ENCODE measurements at regions not wholly inside any gene's neighbourhood (a gene's known extent, or its start where the extent isn't known, plus 50 kb on each side); places are given as distances from the start of the nearest gene placed in this dataset.

GRCh38 chr11:91959411-91959810, 265.2 kb upstream of the FAT3 start:
- DNase-seq (ENCODE audit: low read depth, low spot score) = no peak

- no peak for DNase-seq (ENCODE audit: low read depth, low spot score)
These were observed 267.9 kb upstream of the FAT3 start for GRCh38 chr11:91956711-91957110.

GRCh38 chr11:91955206-91955605, 269.4 kb upstream of the FAT3 start:
- DNase-seq (ENCODE audit: low read depth, low spot score) = no peak

- no peak for DNase-seq (ENCODE audit: low read depth, low spot score)
These were observed 272.6 kb upstream of the FAT3 start for GRCh38 chr11:91952056-91952455.

- DNase-seq (ENCODE audit: low read depth, low spot score) = no peak
These were observed 277.3 kb upstream of the FAT3 start for GRCh38 chr11:91947215-91947820.

- DNase-seq (ENCODE audit: low read depth, low spot score) = no peak
These were observed 278.1 kb upstream of the FAT3 start for GRCh38 chr11:91946397-91946951.

GRCh38 chr11:91935120-91935519, 289.5 kb upstream of the FAT3 start:
- DNase-seq (ENCODE audit: low read depth, low spot score) = no peak

- no peak for DNase-seq (ENCODE audit: low read depth, low spot score)
These were observed 292.3 kb upstream of the FAT3 start for GRCh38 chr11:91932151-91932821.

GRCh38 chr11:91927448-91927847, 297.2 kb upstream of the FAT3 start:
- DNase-seq (ENCODE audit: low read depth, low spot score) = no peak

GRCh38 chr11:91926965-91927364, 297.7 kb upstream of the FAT3 start:
- no peak for DNase-seq (ENCODE audit: low read depth, low spot score)

GRCh38 chr11:91922846-91923245, 301.8 kb upstream of the FAT3 start:
- DNase-seq (ENCODE audit: low read depth, low spot score) = no peak

- DNase-seq (ENCODE audit: low read depth, low spot score) = no peak
These were observed 302.6 kb upstream of the FAT3 start for GRCh38 chr11:91921974-91922373.

- no peak for DNase-seq (ENCODE audit: low read depth, low spot score)
These were observed 311.2 kb upstream of the FAT3 start for GRCh38 chr11:91913407-91913806.

- DNase-seq (ENCODE audit: low read depth, low spot score) = no peak
These were observed 312.3 kb upstream of the FAT3 start for GRCh38 chr11:91912322-91912721.

- DNase-seq (ENCODE audit: low read depth, low spot score) = no peak
These were observed 317.6 kb upstream of the FAT3 start for GRCh38 chr11:91906871-91907624.

GRCh38 chr11:91904792-91905785, 319.5 kb upstream of the FAT3 start:
- no peak for DNase-seq (ENCODE audit: low read depth, low spot score)

- DNase-seq (ENCODE audit: low read depth, low spot score) = no peak
These were observed 322.3 kb upstream of the FAT3 start for GRCh38 chr11:91902312-91902711.

- no peak for DNase-seq (ENCODE audit: low read depth, low spot score)
These were observed 344.0 kb upstream of the FAT3 start for GRCh38 chr11:91880660-91881059.

GRCh38 chr11:91876746-91877145, 347.9 kb upstream of the FAT3 start:
- no peak for DNase-seq (ENCODE audit: low read depth, low spot score)

GRCh38 chr11:91872243-91872642, 352.4 kb upstream of the FAT3 start:
- DNase-seq (ENCODE audit: low read depth, low spot score) = no peak

- DNase-seq (ENCODE audit: low read depth, low spot score) = no peak
These were observed 352.8 kb upstream of the FAT3 start for GRCh38 chr11:91871791-91872190.

Measured in brain pericyte (primary cell).